ENCODE measurements at regions not wholly inside any gene's neighbourhood (a gene's known extent, or its start where the extent isn't known, plus 50 kb on each side); places are given as distances from the start of the nearest gene placed in this dataset.

- no peaks in the 10 kb centered on the region for H3K9me3 ChIP-seq (ENCODE audit: control insufficient read depth, low read depth, low read length)
- WGBS (ENCODE audit: insufficient coverage, low lambda C conversion rate), result no CpG with 5 or more reads among the region's 5 CpGs
- no peaks in the 10 kb centered on the region for H3K4me1 ChIP-seq (ENCODE audit: control insufficient read depth, insufficient read depth, low read length)
- no peaks in the 10 kb centered on the region for H3K27me3 ChIP-seq (ENCODE audit: control insufficient read depth, insufficient read depth, low read length)
- DNase-seq, result no peak
- H3K27ac ChIP-seq (ENCODE audit: low read length), result no peak overlapping the region
- H3K4me3 ChIP-seq (ENCODE audit: low read length), result no peak overlapping the region
- H3K36me3 ChIP-seq (ENCODE audit: control insufficient read depth, insufficient read depth, low read length), result no peaks in the 10 kb centered on the region
Observed at GRCh38 chrX:38871129-38872029, 70.1 kb downstream of the MID1IP1 start.

- Histone ChIP-seq H3K4me1 (ENCODE audit: control insufficient read depth, insufficient read depth, low read length) (peaks cover 12% of the 10 kb centered on the region), H3K9me3 (ENCODE audit: control insufficient read depth, low read depth, low read length) (no peaks in the 10 kb centered on the region), H3K27ac (ENCODE audit: low read length) (no peak overlapping the region), H3K27me3 (ENCODE audit: control insufficient read depth, insufficient read depth, low read length) (no peaks in the 10 kb centered on the region), H3K4me3 (ENCODE audit: low read length) (no peak overlapping the region), H3K36me3 (ENCODE audit: control insufficient read depth, insufficient read depth, low read length) (no peaks in the 10 kb centered on the region)
- no CpG with 5 or more reads among the region's 2 CpGs for WGBS (ENCODE audit: insufficient coverage, low lambda C conversion rate)
- no peak for DNase-seq
Observed at GRCh38 chrX:38877366-38877765, 76.1 kb downstream of the MID1IP1 start.

GRCh38 chrX:38878641-38879340 is 77.5 kb downstream of the MID1IP1 start:
- no peak for DNase-seq
- H3K4me3 ChIP-seq (ENCODE audit: low read length), result no peak overlapping the region
- no peaks in the 10 kb centered on the region for H3K27me3 ChIP-seq (ENCODE audit: control insufficient read depth, insufficient read depth, low read length)
- no peak overlapping the region for H3K27ac ChIP-seq (ENCODE audit: low read length)
- peaks cover 12% of the 10 kb centered on the region for H3K4me1 ChIP-seq (ENCODE audit: control insufficient read depth, insufficient read depth, low read length)
- WGBS (ENCODE audit: insufficient coverage, low lambda C conversion rate), result no CpG with 5 or more reads among the region's 4 CpGs
- no peaks in the 10 kb centered on the region for H3K9me3 ChIP-seq (ENCODE audit: control insufficient read depth, low read depth, low read length)
- no peaks in the 10 kb centered on the region for H3K36me3 ChIP-seq (ENCODE audit: control insufficient read depth, insufficient read depth, low read length)

- Histone ChIP-seq H3K4me1 (ENCODE audit: control insufficient read depth, insufficient read depth, low read length) (peaks cover 12% of the 10 kb centered on the region), H3K27ac (ENCODE audit: low read length) (peak overlapping the region; percentile 42), H3K4me3 (ENCODE audit: low read length) (no peak overlapping the region), H3K9me3 (ENCODE audit: control insufficient read depth, low read depth, low read length) (no peaks in the 10 kb centered on the region), H3K36me3 (ENCODE audit: control insufficient read depth, insufficient read depth, low read length) (no peaks in the 10 kb centered on the region), H3K27me3 (ENCODE audit: control insufficient read depth, insufficient read depth, low read length) (no peaks in the 10 kb centered on the region)
- whole genome bisulfite sequencing (ENCODE audit: insufficient coverage, low lambda C conversion rate), result no CpG with 5 or more reads among the region's 4 CpGs
- peak; percentile 9 to 59 for DNase-seq
Observed at GRCh38 chrX:38879631-38880220, 78.5 kb downstream of the MID1IP1 start.

- Histone ChIP-seq H3K27ac (ENCODE audit: low read length) (peak overlapping the region; percentile 42), H3K4me3 (ENCODE audit: low read length) (no peak overlapping the region), H3K36me3 (ENCODE audit: control insufficient read depth, insufficient read depth, low read length) (no peaks in the 10 kb centered on the region), H3K27me3 (ENCODE audit: control insufficient read depth, insufficient read depth, low read length) (no peaks in the 10 kb centered on the region), H3K9me3 (ENCODE audit: control insufficient read depth, low read depth, low read length) (no peaks in the 10 kb centered on the region), H3K4me1 (ENCODE audit: control insufficient read depth, insufficient read depth, low read length) (peaks cover 12% of the 10 kb centered on the region)
- peak in 1 of 2 donors; percentile 19 for DNase-seq
- WGBS (ENCODE audit: insufficient coverage, low lambda C conversion rate), result no CpG with 5 or more reads among the region's 3 CpGs
Observed at GRCh38 chrX:38880296-38880854, 79.1 kb downstream of the MID1IP1 start.

- H3K27ac ChIP-seq (ENCODE audit: low read length), result no peak overlapping the region
Observed at GRCh38 chrX:38881066-38881465, 79.8 kb downstream of the MID1IP1 start.

GRCh38 chrX:38881727-38882126 is 80.5 kb downstream of the MID1IP1 start:
- Histone ChIP-seq H3K36me3 (ENCODE audit: control insufficient read depth, insufficient read depth, low read length) (no peaks in the 10 kb centered on the region), H3K4me3 (ENCODE audit: low read length) (no peak overlapping the region), H3K4me1 (ENCODE audit: control insufficient read depth, insufficient read depth, low read length) (peaks cover 12% of the 10 kb centered on the region), H3K9me3 (ENCODE audit: control insufficient read depth, low read depth, low read length) (no peaks in the 10 kb centered on the region), H3K27me3 (ENCODE audit: control insufficient read depth, insufficient read depth, low read length) (no peaks in the 10 kb centered on the region), H3K27ac (ENCODE audit: low read length) (no peak overlapping the region)
- WGBS (ENCODE audit: insufficient coverage, low lambda C conversion rate), result no CpG with 5 or more reads among the region's 4 CpGs
- DNase-seq, result no peak

More at GRCh38 chrX:38881066-38881465, 79.8 kb downstream of the MID1IP1 start:
- Histone ChIP-seq H3K4me1 (ENCODE audit: control insufficient read depth, insufficient read depth, low read length) (peaks cover 12% of the 10 kb centered on the region), H3K9me3 (ENCODE audit: control insufficient read depth, low read depth, low read length) (no peaks in the 10 kb centered on the region), H3K36me3 (ENCODE audit: control insufficient read depth, insufficient read depth, low read length) (no peaks in the 10 kb centered on the region), H3K27me3 (ENCODE audit: control insufficient read depth, insufficient read depth, low read length) (no peaks in the 10 kb centered on the region), H3K4me3 (ENCODE audit: low read length) (no peak overlapping the region)
- no CpG with 5 or more reads among the region's 2 CpGs for WGBS (ENCODE audit: insufficient coverage, low lambda C conversion rate)
- no peak for DNase-seq

GRCh38 chrX:38882894-38883626 is 81.8 kb downstream of the MID1IP1 start:
- Histone ChIP-seq H3K27me3 (ENCODE audit: control insufficient read depth, insufficient read depth, low read length) (no peaks in the 10 kb centered on the region), H3K27ac (ENCODE audit: low read length) (no peak overlapping the region), H3K36me3 (ENCODE audit: control insufficient read depth, insufficient read depth, low read length) (no peaks in the 10 kb centered on the region), H3K4me1 (ENCODE audit: control insufficient read depth, insufficient read depth, low read length) (peaks cover 12% of the 10 kb centered on the region), H3K9me3 (ENCODE audit: control insufficient read depth, low read depth, low read length) (no peaks in the 10 kb centered on the region), H3K4me3 (ENCODE audit: low read length) (no peak overlapping the region)
- 60% methylated on average over 1 of the region's 4 CpGs for WGBS (ENCODE audit: insufficient coverage, low lambda C conversion rate)
- no peak for DNase-seq

- Histone ChIP-seq H3K9me3 (ENCODE audit: control insufficient read depth, low read depth, low read length) (no peaks in the 10 kb centered on the region), H3K36me3 (ENCODE audit: control insufficient read depth, insufficient read depth, low read length) (no peaks in the 10 kb centered on the region), H3K4me3 (ENCODE audit: low read length) (no peak overlapping the region), H3K27me3 (ENCODE audit: control insufficient read depth, insufficient read depth, low read length) (no peaks in the 10 kb centered on the region), H3K27ac (ENCODE audit: low read length) (no peak overlapping the region), H3K4me1 (ENCODE audit: control insufficient read depth, insufficient read depth, low read length) (no peaks in the 10 kb centered on the region)
- no peak for DNase-seq
- WGBS (ENCODE audit: insufficient coverage, low lambda C conversion rate), result no CpG with 5 or more reads among the region's 1 CpG
Observed at GRCh38 chrX:38886112-38886511, 84.9 kb downstream of the MID1IP1 start.

- Histone ChIP-seq H3K4me1 (ENCODE audit: control insufficient read depth, insufficient read depth, low read length) (no peaks in the 10 kb centered on the region), H3K4me3 (ENCODE audit: low read length) (no peak overlapping the region), H3K27ac (ENCODE audit: low read length) (no peak overlapping the region), H3K36me3 (ENCODE audit: control insufficient read depth, insufficient read depth, low read length) (no peaks in the 10 kb centered on the region), H3K27me3 (ENCODE audit: control insufficient read depth, insufficient read depth, low read length) (no peaks in the 10 kb centered on the region), H3K9me3 (ENCODE audit: control insufficient read depth, low read depth, low read length) (no peaks in the 10 kb centered on the region)
- DNase-seq, result no peak
- WGBS (ENCODE audit: insufficient coverage, low lambda C conversion rate), result no CpG with 5 or more reads among the region's 2 CpGs
Observed at GRCh38 chrX:38887222-38887621, 86.0 kb downstream of the MID1IP1 start.
